Neural progenitor cell (in vitro differentiated cells): ENCODE measurements at regions not wholly inside any gene's neighbourhood (a gene's known extent, or its start where the extent isn't known, plus 50 kb on each side); places are given as distances from the start of the nearest gene placed in this dataset.

Experiments
- DNase-seq: peaks from one replicate; pipeline ENCODE4 v3.0.0-alpha.2; 2016; ENCODE audit warnings: low spot score
- H2AFZ ChIP-seq: fragments of 200-600 bp; sonication (generic); replicated peaks from 2 replicates; pipeline ENCODE4 v1.6.1; 2016; ENCODE audit warnings: antibody characterized with exemption
- H3F3A ChIP-seq: fragments of 200-600 bp; sonication (generic); 2 replicates; pipeline ENCODE4 v1.6.1; 2016; ENCODE audit warnings: antibody characterized with exemption, low read depth
- H3K27ac ChIP-seq: fragments of 200-600 bp; sonication (generic); 2 replicates; pipeline ENCODE4 v1.5.1; 2016; ENCODE audit warnings: mild to moderate bottlenecking
- H3K27me3 ChIP-seq: fragments of 200-600 bp; sonication (generic); 2 replicates; pipeline ENCODE4 v1.6.1; 2016; ENCODE audit warnings: mild to moderate bottlenecking, moderate library complexity
- H3K36me3 ChIP-seq: fragments of 200-600 bp; sonication (generic); 2 replicates; pipeline ENCODE4 v1.5.1; 2016
- H3K4me1 ChIP-seq: fragments of 200-600 bp; sonication (generic); 2 replicates; pipeline ENCODE4 v1.6.1; 2016; ENCODE audit warnings: mixed run types
- H3K4me2 ChIP-seq: fragments of 200-600 bp; sonication (generic); 2 replicates; pipeline ENCODE4 v1.6.1; 2016
- H3K4me3 ChIP-seq: fragments of 200-600 bp; sonication (generic); 2 replicates; pipeline ENCODE4 v1.5.1; 2016
- H3K79me2 ChIP-seq: fragments of 200-600 bp; sonication (generic); 2 replicates; pipeline ENCODE4 v1.6.1; 2016; ENCODE audit warnings: low read depth
- H3K9ac ChIP-seq: fragments of 200-600 bp; sonication (generic); 2 replicates; pipeline ENCODE4 v1.6.1; 2016
- H3K9me3 ChIP-seq: fragments of 200-600 bp; sonication (generic); 2 replicates; pipeline ENCODE4 v1.5.1; 2016; ENCODE audit warnings: low read depth
- H4K20me1 ChIP-seq: fragments of 200-600 bp; sonication (generic); 2 replicates; pipeline ENCODE4 v1.6.1; 2016; ENCODE audit warnings: low read depth
- H3K27ac Mint-ChIP-seq: 3 replicates; pipeline ENCODE4 v1.8.0; 2021; ENCODE audit warnings: mixed read lengths
- H3K27me3 Mint-ChIP-seq: 2 replicates; pipeline ENCODE4 v1.8.0; 2022; ENCODE audit warnings: low read depth, mild to moderate bottlenecking, inconsistent platforms, moderate library complexity, mixed read lengths; ENCODE audit not compliant: insufficient read depth
- H3K36me3 Mint-ChIP-seq: 3 replicates; pipeline ENCODE4 v1.8.0; 2021; ENCODE audit warnings: mixed read lengths
- H3K4me1 Mint-ChIP-seq: 3 replicates; pipeline ENCODE4 v1.8.0; 2021; ENCODE audit warnings: mixed read lengths
- H3K4me3 Mint-ChIP-seq: 3 replicates; pipeline ENCODE4 v1.8.0; 2021; ENCODE audit warnings: mild to moderate bottlenecking, moderate library complexity, mixed read lengths
- H3K9me3 Mint-ChIP-seq: 3 replicates; pipeline ENCODE4 v1.8.0; 2020; ENCODE audit warnings: mixed read lengths
- CTCF ChIP-seq: fragments of 200-600 bp; sonication (generic); IDR thresholded peaks from 2 replicates; pipeline ENCODE4 v1.5.1; 2017; ENCODE audit warnings: antibody characterized with exemption, mild to moderate bottlenecking
- EZH2 ChIP-seq: fragments of 200-600 bp; sonication (generic); IDR thresholded peaks from 2 replicates; pipeline ENCODE4 v1.6.1; 2017; ENCODE audit warnings: antibody characterized with exemption, mild to moderate bottlenecking, moderate library complexity
- EZH2phosphoT487 ChIP-seq: fragments of 200-600 bp; sonication (generic); IDR thresholded peaks from 2 replicates; pipeline ENCODE4 v1.6.1; 2017; ENCODE audit warnings: antibody characterized with exemption

GRCh38 chr12:23236066-23236780 is 611.3 kb downstream of the ETNK1 start:
- Histone ChIP-seq H2AFZ (no peak overlapping the region), H3K79me2 (no peaks in the 10 kb centered on the region), H3K9me3 (no peaks in the 10 kb centered on the region), H3K4me1 (peaks cover 6% of the 10 kb centered on the region), H3K27ac (no peak overlapping the region), H3F3A (no peaks in the 10 kb centered on the region), H3K9ac (no peak overlapping the region), H3K4me2 (no peak overlapping the region), H4K20me1 (no peaks in the 10 kb centered on the region), H3K36me3 (no peaks in the 10 kb centered on the region), H3K27me3 (no peaks in the 10 kb centered on the region), H3K4me3 (no peak overlapping the region)
- no peak for DNase-seq
- no peaks in the 10 kb centered on the region for H3K27me3 Mint-ChIP-seq
- H3K27ac Mint-ChIP-seq = no peak overlapping the region
- H3K4me3 Mint-ChIP-seq = no peak overlapping the region
- H3K36me3 Mint-ChIP-seq = no peaks in the 10 kb centered on the region
- no peaks in the 10 kb centered on the region for H3K4me1 Mint-ChIP-seq
- H3K9me3 Mint-ChIP-seq = no peaks in the 10 kb centered on the region
- TF ChIP-seq CTCF (no peak), EZH2 (no peak), EZH2phosphoT487 (no peak)

GRCh38 chr12:23236811-23237210 is 611.8 kb downstream of the ETNK1 start:
- H3K27me3 Mint-ChIP-seq = no peaks in the 10 kb centered on the region

GRCh38 chr12:23238190-23238589 is 613.2 kb downstream of the ETNK1 start:
- Histone ChIP-seq H3K4me2 (no peak overlapping the region), H3K9me3 (no peaks in the 10 kb centered on the region), H4K20me1 (no peaks in the 10 kb centered on the region), H3K9ac (no peak overlapping the region), H3K4me3 (no peak overlapping the region), H3K27me3 (no peaks in the 10 kb centered on the region), H3K27ac (no peak overlapping the region), H3K79me2 (no peaks in the 10 kb centered on the region), H3F3A (no peaks in the 10 kb centered on the region), H2AFZ (peak overlapping the region; percentile 28), H3K4me1 (peaks cover 6% of the 10 kb centered on the region), H3K36me3 (no peaks in the 10 kb centered on the region)
- no peaks in the 10 kb centered on the region for H3K36me3 Mint-ChIP-seq
- TF ChIP-seq EZH2 (no peak), CTCF (no peak), EZH2phosphoT487 (no peak)
- no peak for DNase-seq
- no peaks in the 10 kb centered on the region for H3K9me3 Mint-ChIP-seq
- no peaks in the 10 kb centered on the region for H3K27me3 Mint-ChIP-seq
- no peak overlapping the region for H3K27ac Mint-ChIP-seq
- H3K4me3 Mint-ChIP-seq = no peak overlapping the region
- no peaks in the 10 kb centered on the region for H3K4me1 Mint-ChIP-seq

More at GRCh38 chr12:23236811-23237210, 611.8 kb downstream of the ETNK1 start:
- DNase-seq = no peak
- Histone ChIP-seq H3K4me2 (no peak overlapping the region), H3K27ac (no peak overlapping the region), H4K20me1 (no peaks in the 10 kb centered on the region), H3K36me3 (no peaks in the 10 kb centered on the region), H3K4me1 (peaks cover 6% of the 10 kb centered on the region), H3K9ac (no peak overlapping the region), H3K79me2 (no peaks in the 10 kb centered on the region), H2AFZ (no peak overlapping the region), H3F3A (no peaks in the 10 kb centered on the region), H3K9me3 (no peaks in the 10 kb centered on the region), H3K27me3 (no peaks in the 10 kb centered on the region), H3K4me3 (no peak overlapping the region)
- no peaks in the 10 kb centered on the region for H3K9me3 Mint-ChIP-seq
- H3K36me3 Mint-ChIP-seq = no peaks in the 10 kb centered on the region
- H3K4me3 Mint-ChIP-seq = no peak overlapping the region
- H3K27ac Mint-ChIP-seq = no peak overlapping the region
- TF ChIP-seq EZH2phosphoT487 = no peak
- no peak for TF ChIP-seq EZH2
- TF ChIP-seq CTCF = no peak
- H3K4me1 Mint-ChIP-seq = no peaks in the 10 kb centered on the region
